ENCODE measurements at regions not wholly inside any gene's neighbourhood (a gene's known extent, or its start where the extent isn't known, plus 50 kb on each side); places are given as distances from the start of the nearest gene placed in this dataset.

DNA sequence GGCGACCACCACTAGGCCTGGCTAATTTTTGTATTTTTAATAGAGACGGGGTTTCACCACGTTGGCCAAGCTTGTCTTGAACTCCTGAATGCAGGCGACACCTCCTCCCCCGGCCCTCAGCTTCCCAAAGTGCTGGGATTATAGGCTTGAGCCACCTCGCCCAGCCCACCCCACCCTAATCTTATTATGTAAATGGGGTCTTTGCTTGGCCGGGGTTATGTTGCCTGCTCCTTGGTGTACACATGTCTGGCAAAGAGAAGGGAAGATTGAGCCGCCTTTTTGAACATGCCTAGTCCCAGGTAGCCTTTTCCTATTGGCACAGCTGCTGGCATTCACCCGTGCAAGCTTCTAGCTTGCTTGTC, 106.8 kb downstream of the KCTD15 start:
- Histone ChIP-seq H3K27me3 (ENCODE audit: insufficient read depth) (peaks cover 13% of the 10 kb centered on the region; the same call in 1 of the 2 replicates), H3F3A (replicated peaks; ENCODE audit: low read depth) (peaks cover 18% of the 10 kb centered on the region), H3K4me2 (no peak overlapping the region; the same call in 1 of the 2 replicates), H4K20me1 (replicated peaks; ENCODE audit: insufficient read depth) (no peaks in the 10 kb centered on the region), H3K36me3 (ENCODE audit: insufficient read depth) (no peaks in the 10 kb centered on the region; the same call in 1 of the 2 replicates), H2AFZ (no peak overlapping the region), H3K27ac (ENCODE audit: low read depth) (no peak overlapping the region), H3K79me2 (replicated peaks; ENCODE audit: insufficient read depth) (no peaks in the 10 kb centered on the region), H3K9me2 (ENCODE audit: insufficient read depth) (no peaks in the 10 kb centered on the region), H3K4me3 (no peak overlapping the region), H3K4me1 (ENCODE audit: insufficient read depth) (peaks cover 13% of the 10 kb centered on the region)
- DNase-seq (ENCODE audit: low spot score) (no peak), ATAC-seq (no peak)
- no peak overlapping the region for H3K4me3 Mint-ChIP-seq
- peaks cover 11% of the 10 kb centered on the region for H3K27me3 Mint-ChIP-seq (ENCODE audit: insufficient read depth, low read depth, poor library complexity)
- H3K27ac Mint-ChIP-seq: no peak overlapping the region
- peaks cover 31% of the 10 kb centered on the region for H3K4me1 Mint-ChIP-seq
- peaks cover 12% of the 10 kb centered on the region for H3K9me3 Mint-ChIP-seq
- TF ChIP-seq CREB1 (CRISPR knock-in tag; IDR thresholded peaks at IDR 0.05; ENCODE audit: low read depth): no peak
- no peak for TF ChIP-seq ZNF331 (CRISPR knock-in tag; IDR thresholded peaks at IDR 0.05; ENCODE audit: low read depth)
- TF ChIP-seq EZH2phosphoT487 (IDR thresholded peaks at IDR 0.05; ENCODE audit: unreplicated experiment): no peak
- no peak for TF ChIP-seq NANOG (IDR thresholded peaks at IDR 0.05; ENCODE audit: borderline replicate concordance)
- no peak for TF ChIP-seq JUNB (IDR thresholded peaks at IDR 0.05; ENCODE audit: unreplicated experiment)
- TF ChIP-seq, protein P1, sequence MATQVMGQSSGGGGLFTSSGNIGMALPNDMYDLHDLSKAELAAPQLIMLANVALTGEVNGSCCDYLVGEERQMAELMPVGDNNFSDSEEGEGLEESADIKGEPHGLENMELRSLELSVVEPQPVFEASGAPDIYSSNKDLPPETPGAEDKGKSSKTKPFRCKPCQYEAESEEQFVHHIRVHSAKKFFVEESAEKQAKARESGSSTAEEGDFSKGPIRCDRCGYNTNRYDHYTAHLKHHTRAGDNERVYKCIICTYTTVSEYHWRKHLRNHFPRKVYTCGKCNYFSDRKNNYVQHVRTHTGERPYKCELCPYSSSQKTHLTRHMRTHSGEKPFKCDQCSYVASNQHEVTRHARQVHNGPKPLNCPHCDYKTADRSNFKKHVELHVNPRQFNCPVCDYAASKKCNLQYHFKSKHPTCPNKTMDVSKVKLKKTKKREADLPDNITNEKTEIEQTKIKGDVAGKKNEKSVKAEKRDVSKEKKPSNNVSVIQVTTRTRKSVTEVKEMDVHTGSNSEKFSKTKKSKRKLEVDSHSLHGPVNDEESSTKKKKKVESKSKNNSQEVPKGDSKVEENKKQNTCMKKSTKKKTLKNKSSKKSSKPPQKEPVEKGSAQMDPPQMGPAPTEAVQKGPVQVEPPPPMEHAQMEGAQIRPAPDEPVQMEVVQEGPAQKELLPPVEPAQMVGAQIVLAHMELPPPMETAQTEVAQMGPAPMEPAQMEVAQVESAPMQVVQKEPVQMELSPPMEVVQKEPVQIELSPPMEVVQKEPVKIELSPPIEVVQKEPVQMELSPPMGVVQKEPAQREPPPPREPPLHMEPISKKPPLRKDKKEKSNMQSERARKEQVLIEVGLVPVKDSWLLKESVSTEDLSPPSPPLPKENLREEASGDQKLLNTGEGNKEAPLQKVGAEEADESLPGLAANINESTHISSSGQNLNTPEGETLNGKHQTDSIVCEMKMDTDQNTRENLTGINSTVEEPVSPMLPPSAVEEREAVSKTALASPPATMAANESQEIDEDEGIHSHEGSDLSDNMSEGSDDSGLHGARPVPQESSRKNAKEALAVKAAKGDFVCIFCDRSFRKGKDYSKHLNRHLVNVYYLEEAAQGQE (IDR thresholded peaks at IDR 0.05; ENCODE audit: unreplicated experiment): no peak
- TF ChIP-seq, protein P2, sequence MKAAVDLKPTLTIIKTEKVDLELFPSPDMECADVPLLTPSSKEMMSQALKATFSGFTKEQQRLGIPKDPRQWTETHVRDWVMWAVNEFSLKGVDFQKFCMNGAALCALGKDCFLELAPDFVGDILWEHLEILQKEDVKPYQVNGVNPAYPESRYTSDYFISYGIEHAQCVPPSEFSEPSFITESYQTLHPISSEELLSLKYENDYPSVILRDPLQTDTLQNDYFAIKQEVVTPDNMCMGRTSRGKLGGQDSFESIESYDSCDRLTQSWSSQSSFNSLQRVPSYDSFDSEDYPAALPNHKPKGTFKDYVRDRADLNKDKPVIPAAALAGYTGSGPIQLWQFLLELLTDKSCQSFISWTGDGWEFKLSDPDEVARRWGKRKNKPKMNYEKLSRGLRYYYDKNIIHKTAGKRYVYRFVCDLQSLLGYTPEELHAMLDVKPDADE (IDR thresholded peaks at IDR 0.05): no peak
- TF ChIP-seq STAT1 (IDR thresholded peaks at IDR 0.05; ENCODE audit: unreplicated experiment): no peak
- TF ChIP-seq EZH2 (IDR thresholded peaks at IDR 0.05; ENCODE audit: low read depth, unreplicated experiment): no peak
- no peak for TF ChIP-seq POLR2AphosphoS5 (IDR thresholded peaks at IDR 0.05; ENCODE audit: low read depth)
- peaks cover 12% of the 10 kb centered on the region for H3K36me3 Mint-ChIP-seq (ENCODE audit: low read depth)

DNA sequence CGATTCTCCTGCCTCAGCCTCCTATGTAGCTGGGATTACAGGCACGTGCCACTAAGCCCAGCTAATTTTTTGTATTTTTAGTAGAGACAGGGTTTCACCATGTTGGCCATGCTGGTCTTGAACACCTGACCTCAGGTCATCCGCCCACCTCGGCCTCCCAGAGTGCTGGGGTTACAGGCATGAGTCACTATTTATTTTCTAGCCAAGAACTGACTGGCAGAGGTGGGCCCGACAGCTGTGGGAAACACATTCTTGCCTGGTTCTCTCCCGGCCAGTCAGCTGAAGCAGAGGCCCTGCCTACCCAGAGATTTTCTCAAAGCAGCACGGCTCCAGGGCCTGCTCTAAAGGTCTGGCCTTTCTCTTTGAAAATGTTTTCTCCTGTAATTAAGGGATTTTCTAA, 108.0 kb downstream of the KCTD15 start:
- Histone ChIP-seq H3K27me3 (ENCODE audit: insufficient read depth) (peaks cover 13% of the 10 kb centered on the region; the same call in 1 of the 2 replicates), H3K36me3 (ENCODE audit: insufficient read depth) (no peaks in the 10 kb centered on the region; the same call in 1 of the 2 replicates), H3K27ac (ENCODE audit: low read depth) (peak overlapping the region; percentile 83; the same call in 1 of the 2 replicates), H3K4me3 (peak overlapping the region; percentile 76), H3K4me2 (peak overlapping the region; percentile 92), H3K79me2 (replicated peaks; ENCODE audit: insufficient read depth) (no peaks in the 10 kb centered on the region), H2AFZ (no peak overlapping the region), H3K4me1 (ENCODE audit: insufficient read depth) (peaks cover 13% of the 10 kb centered on the region), H3F3A (replicated peaks; ENCODE audit: low read depth) (peaks cover 18% of the 10 kb centered on the region), H3K9me2 (ENCODE audit: insufficient read depth) (no peaks in the 10 kb centered on the region), H4K20me1 (replicated peaks; ENCODE audit: insufficient read depth) (no peaks in the 10 kb centered on the region)
- H3K4me1 Mint-ChIP-seq: peaks cover 32% of the 10 kb centered on the region
- H3K27me3 Mint-ChIP-seq (ENCODE audit: insufficient read depth, low read depth, poor library complexity): peaks cover 11% of the 10 kb centered on the region
- peak; percentile 9 for ATAC-seq
- peak overlapping the region; percentile 74; the same call in 1 of the 2 replicates for H3K27ac Mint-ChIP-seq
- H3K4me3 Mint-ChIP-seq: peak overlapping the region; percentile 80
- H3K9me3 Mint-ChIP-seq: peaks cover 5% of the 10 kb centered on the region; the same call in 1 of the 3 replicates
- peak; percentile 64 for DNase-seq (ENCODE audit: low spot score)
- peaks cover 13% of the 10 kb centered on the region for H3K36me3 Mint-ChIP-seq (ENCODE audit: low read depth)
- TF ChIP-seq EZH2phosphoT487 (IDR thresholded peaks at IDR 0.05; ENCODE audit: unreplicated experiment) (no peak), STAT1 (IDR thresholded peaks at IDR 0.05; ENCODE audit: unreplicated experiment) (no peak), JUNB (IDR thresholded peaks at IDR 0.05; ENCODE audit: unreplicated experiment) (no peak), ZNF331 (CRISPR knock-in tag; IDR thresholded peaks at IDR 0.05; ENCODE audit: low read depth) (no peak), ZNF114 (CRISPR knock-in tag; IDR thresholded peaks at IDR 0.05) (no peak), EZH2 (IDR thresholded peaks at IDR 0.05; ENCODE audit: low read depth, unreplicated experiment) (no peak)
- TF ChIP-seq, protein P3, sequence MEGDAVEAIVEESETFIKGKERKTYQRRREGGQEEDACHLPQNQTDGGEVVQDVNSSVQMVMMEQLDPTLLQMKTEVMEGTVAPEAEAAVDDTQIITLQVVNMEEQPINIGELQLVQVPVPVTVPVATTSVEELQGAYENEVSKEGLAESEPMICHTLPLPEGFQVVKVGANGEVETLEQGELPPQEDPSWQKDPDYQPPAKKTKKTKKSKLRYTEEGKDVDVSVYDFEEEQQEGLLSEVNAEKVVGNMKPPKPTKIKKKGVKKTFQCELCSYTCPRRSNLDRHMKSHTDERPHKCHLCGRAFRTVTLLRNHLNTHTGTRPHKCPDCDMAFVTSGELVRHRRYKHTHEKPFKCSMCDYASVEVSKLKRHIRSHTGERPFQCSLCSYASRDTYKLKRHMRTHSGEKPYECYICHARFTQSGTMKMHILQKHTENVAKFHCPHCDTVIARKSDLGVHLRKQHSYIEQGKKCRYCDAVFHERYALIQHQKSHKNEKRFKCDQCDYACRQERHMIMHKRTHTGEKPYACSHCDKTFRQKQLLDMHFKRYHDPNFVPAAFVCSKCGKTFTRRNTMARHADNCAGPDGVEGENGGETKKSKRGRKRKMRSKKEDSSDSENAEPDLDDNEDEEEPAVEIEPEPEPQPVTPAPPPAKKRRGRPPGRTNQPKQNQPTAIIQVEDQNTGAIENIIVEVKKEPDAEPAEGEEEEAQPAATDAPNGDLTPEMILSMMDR (conservative IDR thresholded peaks at IDR 0.05; ENCODE audit: low read depth in 2 of 2): no peak
- TF ChIP-seq, protein P1 (IDR thresholded peaks at IDR 0.05; ENCODE audit: unreplicated experiment): no peak
- TF ChIP-seq, protein P2 (IDR thresholded peaks at IDR 0.05): no peak

Data from GM23338 (cell line).